Activated T-cell treated with anti-CD3 and anti-CD28 coated beads for 4 hours (primary cell): ENCODE measurements at regions not wholly inside any gene's neighbourhood (a gene's known extent, or its start where the extent isn't known, plus 50 kb on each side); places are given as distances from the start of the nearest gene placed in this dataset.

Source experiments
- DNase-seq: peaks from one replicate; pipeline ENCODE4 v3.0.0-alpha.2; 2020

GRCh38 chr21:43331962-43332828 is 94.7 kb downstream of the SIK1 start:
- DNase-seq = no peak

- no peak for DNase-seq
Measured at GRCh38 chr21:43331111-43331961, 95.6 kb downstream of the SIK1 start.

- no peak for DNase-seq
Measured at GRCh38 chr21:43330306-43330881, 96.5 kb downstream of the SIK1 start.

GRCh38 chr21:43329711-43330269 is 97.1 kb downstream of the SIK1 start:
- no peak for DNase-seq

GRCh38 chr21:43328958-43329691 is 97.8 kb downstream of the SIK1 start:
- DNase-seq = no peak

DNA sequence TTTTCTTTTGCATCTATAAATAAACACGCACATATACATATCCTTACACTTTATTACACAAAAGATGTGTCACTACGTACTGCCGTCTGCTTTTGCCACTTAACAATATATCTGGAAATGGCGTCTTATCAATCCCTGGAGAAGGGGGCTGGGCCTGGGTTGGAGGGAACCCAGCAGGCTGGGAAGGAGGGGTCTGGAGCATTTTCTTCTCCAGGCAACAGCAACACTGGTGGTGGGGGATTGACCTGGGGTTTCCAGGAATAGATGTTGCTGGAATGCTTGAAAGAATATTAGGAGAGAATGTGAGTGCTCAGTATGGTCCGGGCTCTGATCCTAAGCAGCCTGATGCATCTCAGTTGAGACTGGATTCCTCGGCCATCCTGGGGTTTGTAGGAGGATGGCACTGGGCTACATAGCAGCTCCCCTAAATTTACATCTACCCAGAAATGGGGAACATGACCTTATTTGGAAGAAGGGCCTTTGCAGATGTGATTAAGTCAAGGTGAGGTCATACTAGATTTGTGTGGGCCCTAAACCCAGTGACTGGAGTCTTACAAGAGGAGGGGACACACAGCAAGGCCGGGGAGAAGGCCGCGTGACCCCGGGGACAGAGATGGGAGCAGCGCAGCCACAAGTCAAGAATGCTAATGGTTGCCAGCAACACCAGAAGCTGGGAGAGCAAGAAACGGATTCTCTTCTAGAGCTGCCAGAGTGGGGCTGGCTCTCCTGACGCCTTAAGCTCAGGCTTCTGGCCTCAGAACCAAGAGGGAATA is 98.6 kb downstream of the SIK1 start:
- DNase-seq = no peak

- DNase-seq = no peak
Measured at GRCh38 chr21:43325968-43326715, 100.8 kb downstream of the SIK1 start.

DNA sequence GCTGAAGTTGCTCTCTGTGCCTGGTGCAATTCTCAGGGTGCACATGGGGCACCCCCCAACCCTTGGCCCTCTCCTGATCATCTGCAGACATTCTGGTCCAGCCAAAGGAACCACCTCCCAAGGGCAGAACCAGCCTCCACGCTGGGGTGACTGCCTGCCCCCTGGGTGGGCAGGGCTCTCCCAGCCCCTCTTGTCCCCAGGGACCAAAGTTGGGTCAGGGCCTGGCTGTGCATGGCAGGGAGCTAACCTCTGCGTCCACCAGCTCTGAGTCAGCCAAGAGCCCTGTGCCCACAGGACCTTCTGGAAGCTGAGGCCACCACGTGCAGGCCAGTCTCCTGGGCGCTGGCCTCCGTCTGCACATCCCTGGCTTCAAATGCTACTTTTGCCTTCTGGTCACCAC is 101.9 kb downstream of the SIK1 start:
- no peak for DNase-seq

DNA sequence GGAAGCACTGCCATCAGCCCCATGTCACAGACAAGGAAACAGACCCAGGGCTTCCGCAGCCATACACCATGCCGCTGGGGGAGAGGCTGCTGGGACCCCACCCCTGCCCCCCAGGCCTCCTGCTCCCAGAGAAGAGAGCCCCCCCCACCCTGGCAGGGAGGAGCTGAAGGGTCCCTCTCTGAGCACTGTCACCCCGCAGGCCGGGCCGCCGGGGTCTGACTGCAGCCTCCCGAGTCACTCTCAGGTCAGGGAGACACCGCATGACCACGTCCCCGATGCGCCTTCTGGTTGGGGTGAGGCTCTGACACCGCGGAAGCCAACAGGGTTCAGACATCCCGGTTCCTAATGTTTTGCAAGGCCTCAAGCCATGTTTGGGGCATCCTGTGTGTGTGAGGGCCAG is 102.3 kb downstream of the SIK1 start:
- no peak for DNase-seq

DNA sequence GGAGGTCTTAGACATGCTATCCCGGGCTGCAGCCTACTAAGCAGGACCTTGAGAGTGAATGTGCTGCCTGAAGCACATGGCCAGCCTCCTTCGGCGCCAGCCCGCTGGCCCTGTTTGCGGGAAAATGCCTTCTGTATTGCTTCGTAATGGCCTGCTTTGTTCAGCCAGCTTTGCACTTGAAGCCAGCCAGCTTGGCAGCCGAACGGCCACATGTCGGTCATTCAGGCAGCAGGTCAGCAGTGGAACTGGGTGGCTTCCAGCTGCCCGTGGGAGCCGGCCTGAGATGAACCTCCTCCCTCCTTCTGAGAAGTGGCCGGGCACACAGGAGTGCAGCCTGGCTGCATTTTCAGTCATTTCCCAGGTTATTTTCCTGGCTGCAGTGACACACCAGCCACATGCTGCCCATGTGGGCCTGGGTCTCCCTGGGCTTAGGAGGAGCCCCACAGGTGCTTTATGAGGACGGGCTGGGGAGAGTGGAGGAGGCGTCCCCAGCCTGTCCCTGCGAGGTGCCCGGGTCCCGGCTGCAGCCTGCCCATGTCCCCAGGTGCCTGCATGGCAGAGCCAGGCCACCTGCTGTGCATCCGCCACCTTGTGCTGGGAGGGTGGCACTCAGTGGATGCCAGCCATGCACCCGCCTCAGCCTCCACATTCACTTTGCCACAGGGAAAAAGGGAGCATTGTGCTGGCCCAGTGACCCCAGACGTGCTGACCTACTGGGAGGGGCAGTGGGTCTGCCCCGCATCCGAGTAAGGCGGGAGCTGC is 103.5 kb downstream of the SIK1 start:
- DNase-seq = no peak

GRCh38 chr21:43322805-43323204 is 104.1 kb downstream of the SIK1 start:
- DNase-seq = no peak

DNA sequence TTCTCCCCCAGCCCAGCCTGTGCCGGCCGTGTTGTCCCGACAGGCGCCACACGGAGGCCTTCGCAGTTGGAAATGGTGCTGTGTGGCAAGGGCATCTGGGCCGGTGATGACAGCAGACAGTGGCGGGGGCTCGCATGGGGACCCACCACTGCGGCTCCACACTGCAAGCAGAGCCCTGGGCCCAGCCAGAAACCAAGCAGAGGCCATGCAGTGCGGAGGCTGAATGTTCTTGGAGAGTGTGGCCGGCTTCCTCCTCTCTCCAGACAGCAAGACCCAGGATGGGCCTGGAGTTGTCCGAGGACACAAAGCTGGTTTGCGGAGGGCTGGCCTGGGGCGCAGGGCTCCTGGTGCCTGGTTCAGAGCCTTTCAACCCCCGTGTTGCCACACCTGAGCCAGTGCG is 104.6 kb downstream of the SIK1 start:
- DNase-seq = no peak

- no peak for DNase-seq
Measured at GRCh38 chr21:43321611-43322010, 105.3 kb downstream of the SIK1 start.

DNA sequence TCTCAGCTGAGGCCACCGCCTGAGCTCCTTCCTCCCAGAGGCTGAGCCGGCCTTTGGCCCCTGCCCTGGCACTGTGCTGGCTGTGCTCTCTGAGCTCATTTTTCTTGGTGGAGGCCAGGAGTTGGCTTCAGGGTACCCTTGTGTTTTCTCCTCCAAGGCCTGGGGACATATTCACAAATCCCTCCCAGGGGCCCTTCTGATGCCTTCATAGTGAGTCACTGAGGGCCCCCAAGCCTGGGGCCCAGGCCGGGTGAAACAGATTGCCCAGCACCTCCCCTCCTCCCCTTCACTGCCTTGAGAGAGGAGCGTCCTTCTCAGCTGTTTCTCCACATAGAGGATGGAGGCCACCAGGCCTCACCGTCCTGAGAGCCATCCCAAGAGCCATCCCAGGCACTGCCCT is 105.8 kb downstream of the SIK1 start:
- DNase-seq = no peak

GRCh38 chr21:43320526-43320925 is 106.4 kb downstream of the SIK1 start:
- DNase-seq = no peak

DNA sequence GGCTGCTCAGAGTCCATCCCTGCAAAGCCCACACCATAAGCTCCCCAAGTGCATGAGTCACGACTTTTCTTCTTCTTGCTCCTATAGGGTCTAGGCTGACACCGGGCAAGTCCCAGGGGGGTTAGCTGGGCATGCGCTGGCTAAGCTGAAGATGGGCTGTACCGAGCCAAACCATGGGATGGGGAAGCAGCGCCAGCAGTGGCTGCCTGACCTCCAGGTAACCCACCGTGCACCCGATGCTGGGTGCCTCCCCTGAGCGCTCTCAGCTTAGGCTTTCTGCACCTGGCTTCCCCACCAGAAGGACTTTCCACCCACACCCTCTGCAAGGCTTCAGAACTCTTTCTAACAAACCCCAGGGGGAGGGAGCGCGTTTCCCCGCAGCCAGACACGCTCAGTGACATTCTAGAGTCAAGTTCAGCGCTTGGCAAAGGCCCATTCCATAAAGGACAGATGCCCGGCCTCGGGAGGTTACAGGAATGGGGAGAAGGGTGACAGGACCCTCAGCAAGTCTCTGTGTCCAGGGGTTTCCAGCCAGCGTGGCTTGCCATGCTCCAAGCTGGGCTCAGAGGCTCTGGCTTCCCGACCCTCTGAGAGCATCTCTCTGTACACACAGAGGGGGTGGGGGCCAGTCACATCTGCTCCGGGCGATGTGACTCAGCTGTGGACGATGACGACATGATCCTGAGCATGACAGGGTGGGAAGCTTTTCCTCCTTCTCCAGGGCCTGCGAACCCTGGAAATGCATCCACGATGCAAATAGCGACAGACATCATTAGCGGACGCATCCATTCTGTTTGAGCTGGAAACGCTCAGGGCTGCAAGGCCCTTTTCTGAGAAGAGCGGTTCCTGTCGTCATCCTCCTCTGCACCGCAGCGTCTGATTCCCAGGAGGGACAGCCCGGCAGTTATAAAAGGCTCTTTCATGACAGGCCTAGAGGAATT is 107.8 kb downstream of the SIK1 start:
- DNase-seq = no peak

- DNase-seq = no peak
Measured at GRCh38 chr21:43318368-43318767, 108.6 kb downstream of the SIK1 start.

GRCh38 chr21:43317959-43318358 is 109.0 kb downstream of the SIK1 start:
- no peak for DNase-seq

GRCh38 chr21:43317254-43317748 is 109.6 kb downstream of the SIK1 start:
- no peak for DNase-seq
